Fibroblast of lung (primary cell): ENCODE measurements at regions not wholly inside any gene's neighbourhood (a gene's known extent, or its start where the extent isn't known, plus 50 kb on each side); places are given as distances from the start of the nearest gene placed in this dataset.

ENCODE experiments used
- DNase-seq, 2 donors: peaks; one replicate each; pipeline versions ENCODE4 v3.0.0 to v3.0.0-alpha.2; 2010; ENCODE audit warnings: low read depth in 2 of 2
- H2AFZ ChIP-seq: 2 replicates; pipeline ENCODE4 v1.5.1; 2012; ENCODE audit warnings: low read length, control low read depth, inconsistent platforms
- H3K27ac ChIP-seq: 2 replicates; pipeline ENCODE4 v1.5.1; 2011; ENCODE audit warnings: low read length, control low read depth; ENCODE audit not compliant: insufficient read depth
- H3K27me3 ChIP-seq: 2 replicates; pipeline ENCODE4 v1.5.1; 2011; ENCODE audit warnings: mild to moderate bottlenecking, low read length; ENCODE audit not compliant: control insufficient read depth, insufficient read depth
- H3K36me3 ChIP-seq: 2 replicates; pipeline ENCODE4 v1.5.1; 2011; ENCODE audit warnings: low read length; ENCODE audit not compliant: control insufficient read depth, insufficient read depth
- H3K4me1 ChIP-seq: 2 replicates; pipeline ENCODE4 v1.5.1; 2011; ENCODE audit warnings: low read length; ENCODE audit not compliant: control insufficient read depth, insufficient read depth; ENCODE audit errors: extremely low read depth
- H3K4me2 ChIP-seq: 2 replicates; pipeline ENCODE4 v1.5.1; 2011; ENCODE audit warnings: low read length, control low read depth; ENCODE audit not compliant: insufficient read depth; ENCODE audit errors: extremely low read depth
- H3K4me3 ChIP-seq, 4 experiments: fragments of 200-600 bp in 1 of 4; sonication (generic) in 1 of 4; replicated peaks in 1 of 4; 2 replicates each; pipeline ENCODE4 v1.5.1; 2011 to 2016; ENCODE audit warnings: low read length in 4 of 4, low read depth in 3 of 4, mild to moderate bottlenecking in 3 of 4, control low read depth in 2 of 4, inconsistent platforms in 1 of 4, mixed read lengths in 1 of 4; ENCODE audit not compliant: insufficient read depth in 1 of 4; ENCODE audit errors: control extremely low read depth in 1 of 4
- H3K79me2 ChIP-seq: 2 replicates; pipeline ENCODE4 v1.5.1; 2012; ENCODE audit warnings: mild to moderate bottlenecking, low read length, inconsistent platforms; ENCODE audit not compliant: control insufficient read depth, insufficient read depth
- H3K9ac ChIP-seq: 2 replicates; pipeline ENCODE4 v1.5.1; 2011; ENCODE audit warnings: mild to moderate bottlenecking, low read length, control low read depth; ENCODE audit not compliant: insufficient read depth
- H3K9me3 ChIP-seq: 2 replicates; pipeline ENCODE4 v1.5.1; 2012; ENCODE audit warnings: low read depth, low read length; ENCODE audit not compliant: control insufficient read depth, insufficient read depth
- H4K20me1 ChIP-seq: 2 replicates; pipeline ENCODE4 v1.5.1; 2011; ENCODE audit warnings: low read length; ENCODE audit not compliant: control insufficient read depth, insufficient read depth; ENCODE audit errors: extremely low read depth
- EZH2 ChIP-seq: IDR thresholded peaks from 2 replicates; pipeline ENCODE4 v1.5.1; 2012; ENCODE audit warnings: low read length, control low read depth, mild to moderate bottlenecking; ENCODE audit errors: missing control alignments
- TF ChIP-seq, protein P1 (sequence below), 2 donors: IDR thresholded peaks in 1 of 2; conservative IDR thresholded peaks in 1 of 2; 1 replicate in 1 of 2; 2 replicates in 1 of 2; pipeline ENCODE4 v1.5.1; 2011 to 2012; ENCODE audit warnings: low read length in 2 of 2, control low read depth in 1 of 2, inconsistent platforms in 1 of 2, low read depth in 1 of 2, mild to moderate bottlenecking in 1 of 2

DNA sequence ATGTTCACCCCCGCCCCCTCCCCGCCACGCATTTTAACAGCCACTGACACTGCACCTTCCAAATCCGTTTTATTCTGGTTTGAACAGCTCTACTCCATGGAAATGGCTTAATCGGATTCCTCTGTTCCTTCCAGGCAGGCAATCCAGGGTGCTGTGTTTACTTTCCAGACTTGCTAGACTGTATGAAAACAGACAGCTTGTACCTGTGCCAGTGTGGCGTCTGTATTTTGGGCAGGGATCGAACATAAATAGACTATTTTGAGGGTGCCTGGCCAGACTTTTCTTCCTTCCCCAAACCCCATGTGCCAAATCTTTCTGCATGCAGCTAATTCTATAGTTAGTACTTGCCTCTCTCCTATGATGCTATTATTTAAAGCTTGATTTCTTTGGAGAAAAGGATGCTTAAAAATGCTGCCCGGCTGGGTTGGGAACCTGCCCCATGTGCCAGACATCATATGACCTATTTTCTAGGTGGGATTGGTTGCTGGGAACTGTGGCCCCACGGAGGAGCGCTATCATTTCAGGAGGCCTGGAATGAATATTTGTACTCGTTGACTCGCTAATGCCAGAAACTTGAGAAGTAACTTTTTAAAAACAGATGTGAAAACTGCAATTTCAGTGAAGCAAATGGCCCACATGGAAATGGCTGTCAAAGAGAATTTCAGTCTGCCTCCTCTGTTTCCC lies 814.8 kb downstream of the BRD1 start:
- H3K4me1 ChIP-seq, result no peaks in the 10 kb centered on the region
- TF ChIP-seq, protein P1, sequence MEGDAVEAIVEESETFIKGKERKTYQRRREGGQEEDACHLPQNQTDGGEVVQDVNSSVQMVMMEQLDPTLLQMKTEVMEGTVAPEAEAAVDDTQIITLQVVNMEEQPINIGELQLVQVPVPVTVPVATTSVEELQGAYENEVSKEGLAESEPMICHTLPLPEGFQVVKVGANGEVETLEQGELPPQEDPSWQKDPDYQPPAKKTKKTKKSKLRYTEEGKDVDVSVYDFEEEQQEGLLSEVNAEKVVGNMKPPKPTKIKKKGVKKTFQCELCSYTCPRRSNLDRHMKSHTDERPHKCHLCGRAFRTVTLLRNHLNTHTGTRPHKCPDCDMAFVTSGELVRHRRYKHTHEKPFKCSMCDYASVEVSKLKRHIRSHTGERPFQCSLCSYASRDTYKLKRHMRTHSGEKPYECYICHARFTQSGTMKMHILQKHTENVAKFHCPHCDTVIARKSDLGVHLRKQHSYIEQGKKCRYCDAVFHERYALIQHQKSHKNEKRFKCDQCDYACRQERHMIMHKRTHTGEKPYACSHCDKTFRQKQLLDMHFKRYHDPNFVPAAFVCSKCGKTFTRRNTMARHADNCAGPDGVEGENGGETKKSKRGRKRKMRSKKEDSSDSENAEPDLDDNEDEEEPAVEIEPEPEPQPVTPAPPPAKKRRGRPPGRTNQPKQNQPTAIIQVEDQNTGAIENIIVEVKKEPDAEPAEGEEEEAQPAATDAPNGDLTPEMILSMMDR (conservative IDR thresholded peaks at IDR 0.05 in 1 of 2, IDR thresholded peaks at IDR 0.05 in 1 of 2; ENCODE audit: low read depth in 1 of 2, low read length in 2 of 2), result no peak
- TF ChIP-seq EZH2, result no peak
- no peak overlapping the region for H3K9ac ChIP-seq
- no peak overlapping the region for H3K4me3 ChIP-seq
- no peak overlapping the region for H2AFZ ChIP-seq
- H3K79me2 ChIP-seq, result no peaks in the 10 kb centered on the region
- H3K36me3 ChIP-seq, result no peaks in the 10 kb centered on the region
- no peaks in the 10 kb centered on the region for H3K27me3 ChIP-seq
- H3K27ac ChIP-seq, result no peak overlapping the region
- no peaks in the 10 kb centered on the region for H3K9me3 ChIP-seq
- H3K4me2 ChIP-seq, result no peak overlapping the region
- DNase-seq, result no peak
- H4K20me1 ChIP-seq, result no peaks in the 10 kb centered on the region

GRCh38 chr22:49011769-49012648 lies 815.7 kb downstream of the BRD1 start:
- no peaks in the 10 kb centered on the region for H3K4me1 ChIP-seq
- H3K36me3 ChIP-seq, result no peaks in the 10 kb centered on the region
- H2AFZ ChIP-seq, result no peak overlapping the region
- H3K4me2 ChIP-seq, result no peak overlapping the region
- DNase-seq, result no peak
- no peaks in the 10 kb centered on the region for H4K20me1 ChIP-seq
- no peak overlapping the region for H3K9ac ChIP-seq
- no peaks in the 10 kb centered on the region for H3K9me3 ChIP-seq
- no peaks in the 10 kb centered on the region for H3K27me3 ChIP-seq
- H3K27ac ChIP-seq, result no peak overlapping the region
- TF ChIP-seq, protein P1 (conservative IDR thresholded peaks at IDR 0.05 in 1 of 2, IDR thresholded peaks at IDR 0.05 in 1 of 2; ENCODE audit: low read depth in 1 of 2, low read length in 2 of 2), result no peak
- no peak for TF ChIP-seq EZH2
- H3K79me2 ChIP-seq, result no peaks in the 10 kb centered on the region
- H3K4me3 ChIP-seq, result no peak overlapping the region

- Histone ChIP-seq H3K4me2 (no peak overlapping the region), H3K27me3 (no peaks in the 10 kb centered on the region), H3K36me3 (no peaks in the 10 kb centered on the region), H3K9me3 (no peaks in the 10 kb centered on the region), H3K4me3 (no peak overlapping the region), H3K4me1 (no peaks in the 10 kb centered on the region), H4K20me1 (no peaks in the 10 kb centered on the region), H3K9ac (no peak overlapping the region), H2AFZ (no peak overlapping the region), H3K79me2 (no peaks in the 10 kb centered on the region), H3K27ac (no peak overlapping the region)
- no peak for DNase-seq
- no peak for TF ChIP-seq EZH2
- TF ChIP-seq, protein P1 (conservative IDR thresholded peaks at IDR 0.05 in 1 of 2, IDR thresholded peaks at IDR 0.05 in 1 of 2; ENCODE audit: low read depth in 1 of 2, low read length in 2 of 2), result no peak
These were observed 816.3 kb downstream of the BRD1 start for GRCh38 chr22:49011379-49011768.
